Thymus (tissue), 11 donors: ENCODE measurements at regions not wholly inside any gene's neighbourhood (a gene's known extent, or its start where the extent isn't known, plus 50 kb on each side); places are given as distances from the start of the nearest gene placed in this dataset.
A peak's percentile ranks its signal among the peaks of the same experiment; 100 is the strongest.
"Not testable (repeated sequence)": the region's sequence is repeated elsewhere in the genome, so short reads cannot be mapped to it uniquely, and the experiment has no call there.

Source experiments
- DNase-seq, 9 donors: peaks; one replicate each; pipeline ENCODE4 v3.0.0-alpha.2; 2013; ENCODE audit warnings: low spot score in 9 of 9, low read depth in 6 of 9, missing footprints in 1 of 9
- H3K27ac ChIP-seq, 2 donors: one replicate each; pipeline ENCODE4 v1.5.1; 2013; ENCODE audit warnings: control low read depth in 1 of 2, low read depth in 1 of 2, low read length in 1 of 2, mild to moderate bottlenecking in 1 of 2, moderate library complexity in 1 of 2
- H3K27me3 ChIP-seq, 2 donors: one replicate each; pipeline ENCODE4 v1.5.1; 2013; ENCODE audit warnings: low read length in 1 of 2; ENCODE audit not compliant: control insufficient read depth in 2 of 2, insufficient read depth in 1 of 2
- H3K36me3 ChIP-seq, 2 donors: one replicate each; pipeline ENCODE4 v1.5.1; 2013; ENCODE audit warnings: low read length in 1 of 2, mild to moderate bottlenecking in 1 of 2, moderate library complexity in 1 of 2; ENCODE audit not compliant: control insufficient read depth in 2 of 2, insufficient read depth in 2 of 2
- H3K4me1 ChIP-seq, 2 donors: one replicate each; pipeline ENCODE4 v1.5.1; 2013; ENCODE audit warnings: low read length in 2 of 2; ENCODE audit not compliant: control insufficient read depth in 2 of 2, insufficient read depth in 2 of 2
- H3K4me3 ChIP-seq, 2 donors: one replicate each; pipeline ENCODE4 v1.5.1; 2013; ENCODE audit warnings: low read length in 2 of 2, control low read depth in 1 of 2, mild to moderate bottlenecking in 1 of 2
- H3K9me3 ChIP-seq, 2 donors: one replicate each; pipeline ENCODE4 v1.5.1; 2013; ENCODE audit warnings: low read length in 1 of 2, mild to moderate bottlenecking in 1 of 2; ENCODE audit not compliant: control insufficient read depth in 2 of 2, insufficient read depth in 1 of 2
- WGBS: extraction: QIAGEN DNeasy Blood & Tissue Kit; methylation state at CpG from one replicate; pipeline ENCODE4 v1.1.7; 2013; 5-methylcytosine and 5-hydroxymethylcytosine counted together
- donor health status: healthy.

GRCh38 chr21:10325546-10325945 is 195.8 kb upstream of the TPTE start:
- not testable (repeated sequence) for H3K27ac ChIP-seq, H3K36me3 ChIP-seq, H3K4me3 ChIP-seq, H3K4me1 ChIP-seq, H3K27me3 ChIP-seq
- peaks cover 2 to 18% of the 10 kb centered on the region in 2 donors for H3K9me3 ChIP-seq
- WGBS, result 66% methylated on average over 5 of the region's 5 CpGs
- DNase-seq, result peak in 5 of 9 donors; percentile 88 to 100 (median 99)

GRCh38 chr21:10326146-10326545 is 195.2 kb upstream of the TPTE start:
- not testable (repeated sequence) for H3K4me1 ChIP-seq, H3K4me3 ChIP-seq, DNase-seq, H3K27me3 ChIP-seq, H3K36me3 ChIP-seq, H3K27ac ChIP-seq
- WGBS, result 92% methylated on average over 2 of the region's 2 CpGs
- H3K9me3 ChIP-seq, result peaks cover 5 to 24% of the 10 kb centered on the region in 2 donors

- H3K36me3 ChIP-seq, H3K27ac ChIP-seq, H3K27me3 ChIP-seq, H3K4me3 ChIP-seq, DNase-seq, H3K4me1 ChIP-seq: not testable (repeated sequence)
- 62% methylated on average over 6 of the region's 6 CpGs for WGBS
- H3K9me3 ChIP-seq, result peaks cover 8 to 31% of the 10 kb centered on the region in 2 donors
Observed at GRCh38 chr21:10328646-10329045, 192.7 kb upstream of the TPTE start.

- whole genome bisulfite sequencing, result 82% methylated on average over 10 of the region's 10 CpGs
- DNase-seq, result not testable (repeated sequence)
- peaks cover 8 to 27% of the 10 kb centered on the region in 2 donors for H3K9me3 ChIP-seq
Observed at GRCh38 chr21:10330641-10331119, 190.7 kb upstream of the TPTE start.

GRCh38 chr21:10331134-10331533 is 190.2 kb upstream of the TPTE start:
- H3K4me1 ChIP-seq, DNase-seq, H3K27me3 ChIP-seq, H3K27ac ChIP-seq, H3K36me3 ChIP-seq, H3K4me3 ChIP-seq: not testable (repeated sequence)
- 81% methylated on average over 5 of the region's 5 CpGs for WGBS
- H3K9me3 ChIP-seq, result peaks cover 8 to 27% of the 10 kb centered on the region in 2 donors

More at GRCh38 chr21:10330641-10331119, 190.7 kb upstream of the TPTE start:
- H3K36me3 ChIP-seq, H3K4me3 ChIP-seq, H3K4me1 ChIP-seq, H3K27ac ChIP-seq, H3K27me3 ChIP-seq: not testable (repeated sequence)

GRCh38 chr21:10332935-10333334 is 188.4 kb upstream of the TPTE start:
- H3K4me1 ChIP-seq, H3K4me3 ChIP-seq, DNase-seq, H3K27me3 ChIP-seq, H3K27ac ChIP-seq, H3K36me3 ChIP-seq: not testable (repeated sequence)
- 68% methylated on average over 1 of the region's 2 CpGs for WGBS
- peaks cover 8 to 23% of the 10 kb centered on the region in 2 donors for H3K9me3 ChIP-seq

- H3K27me3 ChIP-seq, DNase-seq, H3K27ac ChIP-seq, H3K36me3 ChIP-seq, H3K4me1 ChIP-seq, H3K4me3 ChIP-seq: not testable (repeated sequence)
- peaks cover 9 to 19% of the 10 kb centered on the region in 2 donors for H3K9me3 ChIP-seq
- 77% methylated on average over 6 of the region's 6 CpGs for WGBS
Observed at GRCh38 chr21:10334391-10334790, 187.0 kb upstream of the TPTE start.

- not testable (repeated sequence) for H3K4me3 ChIP-seq, H3K36me3 ChIP-seq, H3K4me1 ChIP-seq, DNase-seq, H3K27me3 ChIP-seq, H3K27ac ChIP-seq
- peaks cover 22 to 44% of the 10 kb centered on the region in 2 donors for H3K9me3 ChIP-seq
- WGBS, result 79% methylated on average over 25 of the region's 46 CpGs
Observed at GRCh38 chr21:10342261-10342956, 179.0 kb upstream of the TPTE start.

- H3K27ac ChIP-seq, H3K27me3 ChIP-seq, H3K4me1 ChIP-seq, DNase-seq, H3K4me3 ChIP-seq, H3K36me3 ChIP-seq: not testable (repeated sequence)
- 87% methylated on average over 48 of the region's 52 CpGs for WGBS
- H3K9me3 ChIP-seq, result peaks cover 26 to 52% of the 10 kb centered on the region in 2 donors
Observed at GRCh38 chr21:10343146-10343935, 178.0 kb upstream of the TPTE start.
